ENCODE measurements at regions not wholly inside any gene's neighbourhood (a gene's known extent, or its start where the extent isn't known, plus 50 kb on each side); places are given as distances from the start of the nearest gene placed in this dataset.

GRCh38 chr9:87322840-87323635, 174.6 kb upstream of the DAPK1 start:
- DNase-seq = no peak
- H3K4me1 ChIP-seq = peaks cover 5% of the 10 kb centered on the region in 2 donors
- H3K4me3 ChIP-seq = no peak overlapping the region
- no peaks in the 10 kb centered on the region for H3K36me3 ChIP-seq
- TF ChIP-seq CTCF (IDR thresholded peaks at IDR 0.05) (no peak), POLR2A (IDR thresholded peaks at IDR 0.05) (no peak)
- H3K9me3 ChIP-seq = no peaks in the 10 kb centered on the region
- H3K27me3 ChIP-seq = no peaks in the 10 kb centered on the region
- H3K27ac ChIP-seq = peak overlapping the region; percentile 70 to 75
- intact Hi-C loops (cut with DNase I; ENCODE audit: low total_unique reads) = loop anchor here (5.0 to 10.0 kb wide), 4 partner anchors 196 to 888 kb away; partner anchors contain the start of gene GAS1

DNA sequence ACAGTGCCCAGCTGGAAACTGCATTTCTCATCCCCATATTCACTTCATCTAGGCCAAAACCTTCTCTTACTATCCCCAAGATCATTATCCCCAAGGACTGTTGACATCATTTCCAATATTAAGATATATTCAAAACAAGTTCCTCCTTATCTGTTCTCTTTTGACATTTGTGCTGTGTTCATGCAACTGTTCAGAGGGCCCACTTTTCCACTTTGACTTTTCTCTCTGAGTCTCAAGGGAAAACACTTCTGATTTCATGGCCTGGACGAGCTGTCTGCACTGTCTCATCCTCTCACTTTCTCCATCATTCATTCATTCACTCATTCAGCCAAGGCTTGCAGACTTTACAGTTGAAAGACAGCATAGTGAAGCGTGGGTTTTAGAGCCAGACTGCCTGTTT, 173.7 kb upstream of the DAPK1 start:
- no peaks in the 10 kb centered on the region for H3K27me3 ChIP-seq
- H3K4me3 ChIP-seq = no peak overlapping the region
- no peak for DNase-seq
- H3K27ac ChIP-seq = peak overlapping the region; percentile 70 to 75
- no peaks in the 10 kb centered on the region for H3K9me3 ChIP-seq
- intact Hi-C loops (cut with DNase I; ENCODE audit: low total_unique reads) = loop anchor here (5.0 to 10.0 kb wide), 4 partner anchors 197 to 889 kb away; partner anchors contain the start of gene GAS1
- H3K4me1 ChIP-seq = peaks cover 5% of the 10 kb centered on the region in 2 donors
- H3K36me3 ChIP-seq = no peaks in the 10 kb centered on the region
- TF ChIP-seq CTCF (IDR thresholded peaks at IDR 0.05) (no peak), POLR2A (IDR thresholded peaks at IDR 0.05) (no peak)

GRCh38 chr9:87324613-87325194, 173.0 kb upstream of the DAPK1 start:
- peak overlapping the region; percentile 70 to 75 for H3K27ac ChIP-seq
- H3K4me3 ChIP-seq = no peak overlapping the region
- peaks cover 5% of the 10 kb centered on the region in 2 donors for H3K4me1 ChIP-seq
- H3K9me3 ChIP-seq = no peaks in the 10 kb centered on the region
- TF ChIP-seq CTCF (IDR thresholded peaks at IDR 0.05) (peak; percentile 75 to 89 (median 86)), POLR2A (IDR thresholded peaks at IDR 0.05) (no peak)
- no peaks in the 10 kb centered on the region for H3K27me3 ChIP-seq
- intact Hi-C loops (cut with DNase I; ENCODE audit: low total_unique reads) = loop anchor here (5.0 to 10.0 kb wide), 4 partner anchors 197 to 890 kb away; partner anchors contain the start of gene GAS1
- no peaks in the 10 kb centered on the region for H3K36me3 ChIP-seq
- no peak for DNase-seq

GRCh38 chr9:87327575-87328125, 170.0 kb upstream of the DAPK1 start:
- H3K4me3 ChIP-seq = no peak overlapping the region
- H3K27ac ChIP-seq = no peak overlapping the region
- TF ChIP-seq CTCF (IDR thresholded peaks at IDR 0.05) (no peak), POLR2A (IDR thresholded peaks at IDR 0.05) (no peak)
- H3K27me3 ChIP-seq = no peaks in the 10 kb centered on the region
- intact Hi-C loops (cut with DNase I; ENCODE audit: low total_unique reads) = loop anchor here (10.0 kb wide), 2 partner anchors 843 to 893 kb away; no protein-coding TSS in a partner anchor
- no peak for DNase-seq
- peaks cover 2 to 5% of the 10 kb centered on the region in 2 donors for H3K4me1 ChIP-seq
- H3K9me3 ChIP-seq = peaks cover 0 to 9% of the 10 kb centered on the region in 2 donors
- H3K36me3 ChIP-seq = no peaks in the 10 kb centered on the region

DNA sequence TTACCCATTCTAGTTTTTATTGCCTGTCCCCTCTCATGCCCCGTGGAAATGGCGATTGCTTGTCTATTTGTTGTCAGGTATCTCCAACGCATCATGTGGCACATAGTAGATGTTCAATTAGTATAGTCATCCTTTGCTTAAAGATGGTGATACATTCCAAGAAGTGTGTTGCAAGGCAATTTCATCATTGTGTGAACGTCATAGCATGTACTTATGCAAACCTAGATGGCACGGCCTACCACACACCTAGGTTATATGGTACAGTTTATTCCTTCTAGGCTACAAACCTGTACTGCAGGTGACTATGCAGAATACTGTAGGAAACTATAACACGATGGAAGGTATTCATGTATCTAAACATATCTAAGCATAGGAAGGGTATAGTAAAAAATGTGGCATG, 163.9 kb upstream of the DAPK1 start:
- no peaks in the 10 kb centered on the region for H3K4me1 ChIP-seq
- TF ChIP-seq CTCF (IDR thresholded peaks at IDR 0.05) (no peak), POLR2A (IDR thresholded peaks at IDR 0.05) (no peak)
- no peak overlapping the region for H3K4me3 ChIP-seq
- no peaks in the 10 kb centered on the region for H3K27me3 ChIP-seq
- H3K9me3 ChIP-seq = peaks cover 0 to 9% of the 10 kb centered on the region in 2 donors
- DNase-seq = no peak
- H3K27ac ChIP-seq = no peak overlapping the region
- H3K36me3 ChIP-seq = no peaks in the 10 kb centered on the region
- intact Hi-C loops (cut with DNase I; ENCODE audit: low total_unique reads) = no loop called here
